ENCODE measurements at regions not wholly inside any gene's neighbourhood (a gene's known extent, or its start where the extent isn't known, plus 50 kb on each side); places are given as distances from the start of the nearest gene placed in this dataset.
"Not testable (repeated sequence)": the region's sequence is repeated elsewhere in the genome, so short reads cannot be mapped to it uniquely, and the experiment has no call there.

DNA sequence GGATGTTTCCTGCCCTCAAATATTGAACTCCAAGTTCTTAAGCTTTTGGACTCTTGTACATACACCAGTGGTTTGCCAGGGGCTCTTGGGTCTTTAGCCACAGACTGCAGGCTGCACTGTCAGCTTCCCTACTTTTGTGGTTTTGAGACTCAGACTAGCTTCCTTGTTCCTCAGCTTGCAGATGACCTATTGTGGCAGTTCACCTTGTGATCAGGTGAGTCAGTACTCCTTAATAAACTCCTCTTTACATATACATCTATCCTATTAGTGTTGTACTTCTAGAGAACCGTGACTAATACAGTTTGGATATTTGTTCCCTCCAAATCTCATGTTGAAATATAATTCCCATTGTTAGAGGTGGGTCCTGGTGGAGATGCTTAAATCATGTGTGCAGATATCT, 681.9 kb upstream of the ARRDC3 start:
- ATAC-seq (ENCODE audit: low read depth in 2 of 2) (no peak), DNase-seq (no peak)
- H3K27ac Mint-ChIP-seq, result no peak overlapping the region
- H3K9me3 Mint-ChIP-seq, result peaks cover 0 to 11% (median under 1%) of the 10 kb centered on the region in 7 donors
- no peak overlapping the region for H3K4me3 Mint-ChIP-seq
- Histone ChIP-seq H3K27ac (ENCODE audit: insufficient read depth, low read length, poor library complexity, severe bottlenecking) (no peak overlapping the region), H3K36me3 (ENCODE audit: control insufficient read depth, insufficient read depth, low read length) (no peaks in the 10 kb centered on the region), H3K4me1 (ENCODE audit: control insufficient read depth, insufficient read depth, low read length, poor library complexity, severe bottlenecking) (no peaks in the 10 kb centered on the region), H3K4me3 (ENCODE audit: low read depth, low read length) (no peak overlapping the region), H3K9me3 (ENCODE audit: control insufficient read depth in 2 of 2, low read length in 2 of 2) (peaks cover 0 to 1% of the 10 kb centered on the region in 2 experiments), H3K27me3 (ENCODE audit: control insufficient read depth, insufficient read depth, low read length) (no peaks in the 10 kb centered on the region)
- H3K36me3 Mint-ChIP-seq, result no peaks in the 10 kb centered on the region
- H3K27me3 Mint-ChIP-seq, result no peaks in the 10 kb centered on the region
- no peaks in the 10 kb centered on the region for H3K4me1 Mint-ChIP-seq

DNA sequence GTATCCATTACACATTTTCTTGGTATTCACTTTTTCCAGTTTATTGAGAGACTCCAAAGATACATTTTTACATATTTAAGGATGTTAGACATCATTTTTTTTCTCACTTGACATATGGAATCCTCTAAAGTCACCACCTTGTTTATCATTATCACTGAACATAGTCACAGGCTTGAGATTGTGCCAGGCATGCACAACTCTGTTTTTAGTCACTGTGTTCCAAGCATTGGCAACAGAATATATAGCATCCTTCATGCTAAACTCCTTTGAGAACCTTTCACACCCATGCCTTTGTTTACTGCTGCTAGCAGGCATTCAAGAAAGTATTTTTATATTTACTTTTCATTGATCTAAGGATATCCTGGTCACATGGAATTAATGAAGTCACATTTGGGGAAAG, 668.6 kb upstream of the ARRDC3 start:
- no peaks in the 10 kb centered on the region for H3K36me3 ChIP-seq (ENCODE audit: control insufficient read depth, insufficient read depth, low read length)
- no peaks in the 10 kb centered on the region for H3K4me1 ChIP-seq (ENCODE audit: control insufficient read depth, insufficient read depth, low read length, poor library complexity, severe bottlenecking)
- Mint-ChIP-seq H3K4me1 (no peaks in the 10 kb centered on the region), H3K27me3 (no peaks in the 10 kb centered on the region), H3K4me3 (no peak overlapping the region), H3K36me3 (no peaks in the 10 kb centered on the region), H3K27ac (no peak overlapping the region), H3K9me3 (peaks cover 0 to 8% (median 4%) of the 10 kb centered on the region in 7 donors)
- no peak overlapping the region for H3K27ac ChIP-seq (ENCODE audit: insufficient read depth, low read length, poor library complexity, severe bottlenecking)
- H3K4me3 ChIP-seq (ENCODE audit: low read depth, low read length), result no peak overlapping the region
- DNase-seq (no peak), ATAC-seq (ENCODE audit: low read depth in 2 of 2) (no peak)
- H3K27me3 ChIP-seq (ENCODE audit: control insufficient read depth, insufficient read depth, low read length), result no peaks in the 10 kb centered on the region
- H3K9me3 ChIP-seq (ENCODE audit: control insufficient read depth in 2 of 2, low read length in 2 of 2), result no peaks in the 10 kb centered on the region

DNA sequence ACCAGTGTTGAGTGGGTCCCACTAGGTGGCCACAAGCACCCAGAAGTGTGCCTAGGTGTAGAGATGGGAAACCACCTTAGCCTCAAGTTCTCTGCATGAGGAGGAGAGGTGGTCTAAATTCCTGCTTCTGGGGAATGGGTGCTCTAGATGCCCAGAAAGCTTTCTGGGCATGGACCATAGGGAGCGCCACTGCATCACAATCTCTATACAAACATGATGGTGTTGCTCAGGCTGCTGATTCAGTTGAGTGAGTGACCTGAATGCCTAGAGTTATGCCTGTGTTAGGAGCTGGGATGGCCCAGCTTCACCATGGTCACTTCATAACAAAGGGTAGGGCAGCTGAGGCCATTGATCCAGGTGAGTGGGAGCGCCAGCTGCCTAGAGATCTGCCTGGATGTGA, 667.9 kb upstream of the ARRDC3 start:
- Mint-ChIP-seq H3K27ac (no peak overlapping the region), H3K4me3 (no peak overlapping the region), H3K9me3 (peaks cover 0 to 8% (median 4%) of the 10 kb centered on the region in 7 donors), H3K36me3 (no peaks in the 10 kb centered on the region), H3K27me3 (no peaks in the 10 kb centered on the region), H3K4me1 (no peaks in the 10 kb centered on the region)
- Histone ChIP-seq H3K4me1 (ENCODE audit: control insufficient read depth, insufficient read depth, low read length, poor library complexity, severe bottlenecking) (no peaks in the 10 kb centered on the region), H3K27ac (ENCODE audit: insufficient read depth, low read length, poor library complexity, severe bottlenecking) (no peak overlapping the region), H3K27me3 (ENCODE audit: control insufficient read depth, insufficient read depth, low read length) (no peaks in the 10 kb centered on the region), H3K36me3 (ENCODE audit: control insufficient read depth, insufficient read depth, low read length) (no peaks in the 10 kb centered on the region), H3K9me3 (ENCODE audit: control insufficient read depth in 2 of 2, low read length in 2 of 2) (no peaks in the 10 kb centered on the region), H3K4me3 (ENCODE audit: low read depth, low read length) (no peak overlapping the region)
- ATAC-seq (ENCODE audit: low read depth in 2 of 2), result no peak
- DNase-seq, result no peak

DNA sequence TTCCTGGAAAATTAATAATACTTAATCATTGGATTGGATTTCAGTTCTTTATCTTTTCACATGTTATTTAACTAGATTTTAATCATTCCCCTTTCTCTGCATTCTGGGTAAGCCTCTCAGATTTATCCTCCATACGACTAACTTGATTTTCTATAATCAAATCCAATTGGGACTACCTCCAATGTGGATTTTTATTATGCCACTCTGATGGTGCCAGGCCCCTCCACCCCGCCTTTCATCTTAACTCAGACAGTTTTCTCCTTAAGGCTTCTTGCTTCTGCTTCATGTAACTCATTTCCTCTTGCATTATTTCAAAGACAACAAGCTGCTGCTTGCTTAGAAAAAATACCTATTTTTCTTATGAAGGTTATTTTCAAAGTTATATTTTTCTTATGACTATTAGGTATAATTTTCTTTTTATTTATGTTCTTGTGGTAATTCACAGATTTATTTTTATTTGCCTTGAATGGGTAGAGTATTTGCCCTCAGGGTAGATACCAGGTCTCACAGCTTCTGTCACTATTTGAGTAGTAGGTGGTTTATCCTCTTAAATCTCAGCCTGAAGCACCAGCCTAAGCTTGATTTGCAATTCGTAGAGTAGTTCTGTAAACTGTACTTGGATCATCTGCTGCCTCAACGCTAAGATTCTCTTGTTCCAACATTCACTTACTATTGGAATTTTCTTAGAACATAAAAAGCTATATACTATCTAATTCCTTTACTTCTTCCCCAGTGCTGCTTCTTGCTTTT, 659.0 kb upstream of the ARRDC3 start:
- H3K36me3 Mint-ChIP-seq, result no peaks in the 10 kb centered on the region

DNA sequence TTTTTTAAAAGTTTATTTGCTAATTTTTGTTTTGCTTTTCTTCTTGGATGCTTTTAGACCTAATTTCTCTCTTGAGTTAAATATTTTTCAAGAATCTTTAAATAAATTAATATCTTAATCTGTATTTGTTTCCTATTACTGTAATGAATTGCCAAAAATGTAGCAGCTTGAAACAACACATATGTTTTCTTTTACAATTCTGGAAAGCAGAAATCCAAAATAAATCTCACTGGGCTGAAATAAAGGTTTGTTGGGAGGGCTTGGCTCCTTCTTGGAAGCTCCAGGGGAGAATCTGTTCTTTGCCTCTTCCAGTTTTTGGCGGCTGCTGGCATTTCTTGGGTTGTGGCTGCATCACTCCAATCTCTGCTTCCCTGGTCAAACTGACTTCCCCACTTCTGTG, 658.1 kb upstream of the ARRDC3 start:
- no peak overlapping the region for H3K4me3 Mint-ChIP-seq
- Histone ChIP-seq H3K4me1 (ENCODE audit: control insufficient read depth, insufficient read depth, low read length, poor library complexity, severe bottlenecking) (no peaks in the 10 kb centered on the region), H3K36me3 (ENCODE audit: control insufficient read depth, insufficient read depth, low read length) (no peaks in the 10 kb centered on the region), H3K4me3 (ENCODE audit: low read depth, low read length) (no peak overlapping the region), H3K27ac (ENCODE audit: insufficient read depth, low read length, poor library complexity, severe bottlenecking) (no peak overlapping the region), H3K27me3 (ENCODE audit: control insufficient read depth, insufficient read depth, low read length) (no peaks in the 10 kb centered on the region), H3K9me3 (ENCODE audit: control insufficient read depth in 2 of 2, low read length in 2 of 2) (no peaks in the 10 kb centered on the region)
- no peaks in the 10 kb centered on the region for H3K4me1 Mint-ChIP-seq
- no peaks in the 10 kb centered on the region for H3K36me3 Mint-ChIP-seq
- H3K27ac Mint-ChIP-seq, result no peak overlapping the region
- ATAC-seq (ENCODE audit: low read depth in 2 of 2), result no peak
- H3K9me3 Mint-ChIP-seq, result peaks cover 0 to 10% (median 0%) of the 10 kb centered on the region in 7 donors
- no peaks in the 10 kb centered on the region for H3K27me3 Mint-ChIP-seq
- DNase-seq, result no peak

More for the DNA sequence above, 659.0 kb upstream of the ARRDC3 start:
- Mint-ChIP-seq H3K27ac (no peak overlapping the region), H3K4me1 (no peaks in the 10 kb centered on the region), H3K27me3 (no peaks in the 10 kb centered on the region), H3K4me3 (no peak overlapping the region), H3K9me3 (peaks cover 0 to 14% (median 0%) of the 10 kb centered on the region in 7 donors)
- DNase-seq (no peak), ATAC-seq (ENCODE audit: low read depth in 2 of 2) (no peak)
- Histone ChIP-seq H3K27me3 (ENCODE audit: control insufficient read depth, insufficient read depth, low read length) (no peaks in the 10 kb centered on the region), H3K4me1 (ENCODE audit: control insufficient read depth, insufficient read depth, low read length, poor library complexity, severe bottlenecking) (no peaks in the 10 kb centered on the region), H3K4me3 (ENCODE audit: low read depth, low read length) (no peak overlapping the region), H3K27ac (ENCODE audit: insufficient read depth, low read length, poor library complexity, severe bottlenecking) (no peak overlapping the region), H3K36me3 (ENCODE audit: control insufficient read depth, insufficient read depth, low read length) (no peaks in the 10 kb centered on the region), H3K9me3 (ENCODE audit: control insufficient read depth in 2 of 2, low read length in 2 of 2) (no peaks in the 10 kb centered on the region)

DNA sequence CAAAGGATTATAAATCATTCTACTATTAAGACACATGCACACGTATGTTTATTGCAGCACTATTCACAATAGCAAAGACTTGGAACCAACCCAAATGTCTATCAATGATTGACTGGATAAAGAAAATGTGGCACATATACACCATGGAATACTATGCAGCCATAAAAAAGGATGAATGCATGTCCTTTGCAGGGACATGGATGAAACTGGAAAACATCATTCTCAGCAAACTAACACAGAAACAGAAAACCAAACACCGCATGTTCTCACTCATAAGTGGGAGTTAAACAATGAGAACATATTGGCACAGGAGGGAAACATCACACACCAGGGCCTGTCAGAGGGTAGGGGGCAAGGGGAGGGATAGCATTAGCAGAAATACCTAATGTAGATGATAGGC, 646.7 kb upstream of the ARRDC3 start:
- H3K4me3 ChIP-seq (ENCODE audit: low read depth, low read length); H3K36me3 ChIP-seq (ENCODE audit: control insufficient read depth, insufficient read depth, low read length); H3K9me3 ChIP-seq (ENCODE audit: control insufficient read depth in 2 of 2, low read length in 2 of 2); H3K27me3 Mint-ChIP-seq; H3K27me3 ChIP-seq (ENCODE audit: control insufficient read depth, insufficient read depth, low read length); ATAC-seq (ENCODE audit: low read depth in 2 of 2); H3K4me1 Mint-ChIP-seq; H3K4me3 Mint-ChIP-seq; H3K27ac ChIP-seq (ENCODE audit: insufficient read depth, low read length, poor library complexity, severe bottlenecking); H3K27ac Mint-ChIP-seq; H3K4me1 ChIP-seq (ENCODE audit: control insufficient read depth, insufficient read depth, low read length, poor library complexity, severe bottlenecking); DNase-seq; H3K36me3 Mint-ChIP-seq: not testable (repeated sequence)
- peaks cover 0 to 12% (median 0%) of the 10 kb centered on the region in 7 donors for H3K9me3 Mint-ChIP-seq

DNA sequence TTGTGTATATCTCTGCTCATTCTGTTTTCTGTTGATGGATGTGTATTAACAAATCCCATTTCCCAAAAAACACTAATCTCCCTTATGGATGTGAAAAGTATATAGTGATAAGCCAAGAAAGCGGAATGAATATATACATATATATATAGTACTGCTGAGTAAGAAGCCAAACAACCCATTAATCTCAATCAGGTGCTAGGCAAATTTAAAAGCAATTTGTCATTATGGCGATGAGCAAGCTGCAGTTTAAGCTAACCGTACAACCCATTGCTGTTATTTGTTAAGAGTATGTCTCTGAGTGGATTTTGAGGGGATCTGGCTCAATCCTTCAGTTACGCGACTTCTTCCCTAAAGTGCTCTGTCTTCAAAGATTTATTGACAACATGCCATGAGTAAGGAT, 640.4 kb upstream of the ARRDC3 start:
- no peaks in the 10 kb centered on the region for H3K27me3 ChIP-seq (ENCODE audit: control insufficient read depth, insufficient read depth, low read length)
- Mint-ChIP-seq H3K36me3 (no peaks in the 10 kb centered on the region), H3K27ac (no peak overlapping the region), H3K27me3 (no peaks in the 10 kb centered on the region), H3K4me3 (no peak overlapping the region), H3K9me3 (peaks cover 0 to 8% (median 0%) of the 10 kb centered on the region in 7 donors), H3K4me1 (no peaks in the 10 kb centered on the region)
- no peak overlapping the region for H3K4me3 ChIP-seq (ENCODE audit: low read depth, low read length)
- ATAC-seq (ENCODE audit: low read depth in 2 of 2) (no peak), DNase-seq (no peak)
- no peaks in the 10 kb centered on the region for H3K9me3 ChIP-seq (ENCODE audit: control insufficient read depth in 2 of 2, low read length in 2 of 2)
- no peak overlapping the region for H3K27ac ChIP-seq (ENCODE audit: insufficient read depth, low read length, poor library complexity, severe bottlenecking)
- H3K36me3 ChIP-seq (ENCODE audit: control insufficient read depth, insufficient read depth, low read length), result no peaks in the 10 kb centered on the region
- H3K4me1 ChIP-seq (ENCODE audit: control insufficient read depth, insufficient read depth, low read length, poor library complexity, severe bottlenecking), result no peaks in the 10 kb centered on the region

DNA sequence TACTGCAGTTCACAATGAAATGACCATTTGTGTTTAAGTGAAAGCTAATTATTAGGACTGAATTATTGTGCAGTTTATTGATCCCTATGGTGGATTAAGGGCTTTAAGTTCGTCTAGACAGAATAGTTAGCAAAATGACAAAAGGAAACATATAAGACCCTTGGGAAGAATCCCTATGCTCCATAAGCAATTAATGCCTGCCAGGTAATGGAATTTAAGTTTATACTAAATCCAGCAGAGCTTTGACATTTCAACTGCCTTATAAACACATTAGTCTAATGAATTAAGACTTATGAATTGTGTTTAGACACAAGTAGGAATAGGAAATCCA, 640.0 kb upstream of the ARRDC3 start:
- no peaks in the 10 kb centered on the region for H3K9me3 ChIP-seq (ENCODE audit: control insufficient read depth in 2 of 2, low read length in 2 of 2)
- peaks cover 0 to 8% (median 0%) of the 10 kb centered on the region in 7 donors for H3K9me3 Mint-ChIP-seq
- H3K4me3 ChIP-seq (ENCODE audit: low read depth, low read length), result no peak overlapping the region
- no peak for ATAC-seq (ENCODE audit: low read depth in 2 of 2)
- no peaks in the 10 kb centered on the region for H3K4me1 Mint-ChIP-seq
- no peak overlapping the region for H3K27ac ChIP-seq (ENCODE audit: insufficient read depth, low read length, poor library complexity, severe bottlenecking)
- H3K27me3 Mint-ChIP-seq, result no peaks in the 10 kb centered on the region
- DNase-seq, result no peak
- H3K27me3 ChIP-seq (ENCODE audit: control insufficient read depth, insufficient read depth, low read length), result no peaks in the 10 kb centered on the region
- no peaks in the 10 kb centered on the region for H3K36me3 Mint-ChIP-seq
- no peak overlapping the region for H3K4me3 Mint-ChIP-seq
- no peaks in the 10 kb centered on the region for H3K36me3 ChIP-seq (ENCODE audit: control insufficient read depth, insufficient read depth, low read length)
- H3K27ac Mint-ChIP-seq, result no peak overlapping the region
- no peaks in the 10 kb centered on the region for H3K4me1 ChIP-seq (ENCODE audit: control insufficient read depth, insufficient read depth, low read length, poor library complexity, severe bottlenecking)

Measured in CD4-positive, CD25-positive, alpha-beta regulatory T cell (primary cell).